ENCODE measurements at regions not wholly inside any gene's neighbourhood (a gene's known extent, or its start where the extent isn't known, plus 50 kb on each side); places are given as distances from the start of the nearest gene placed in this dataset.
A peak's percentile ranks its signal among the peaks of the same experiment; 100 is the strongest.

DNA sequence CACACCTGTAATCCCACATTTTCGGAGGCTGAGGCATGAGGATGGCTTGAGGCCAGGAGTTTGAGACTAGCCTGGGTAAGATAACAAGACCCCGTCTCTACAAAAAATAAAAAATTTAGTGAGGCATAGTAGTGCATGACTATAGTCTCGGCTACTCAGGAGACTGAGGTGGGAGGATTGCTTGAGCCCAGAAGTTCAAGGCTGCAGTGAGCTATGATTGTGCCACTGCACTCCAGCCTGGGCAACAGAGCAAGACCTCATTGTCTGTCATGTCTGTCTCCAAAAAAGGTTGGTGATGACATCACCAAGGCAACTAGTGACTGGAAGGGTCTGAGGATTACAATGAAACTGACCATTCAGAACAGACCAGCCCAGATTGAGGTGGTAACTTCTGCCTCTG is 83.5 kb upstream of the COCH start (continued):
- TF ChIP-seq, protein P1, sequence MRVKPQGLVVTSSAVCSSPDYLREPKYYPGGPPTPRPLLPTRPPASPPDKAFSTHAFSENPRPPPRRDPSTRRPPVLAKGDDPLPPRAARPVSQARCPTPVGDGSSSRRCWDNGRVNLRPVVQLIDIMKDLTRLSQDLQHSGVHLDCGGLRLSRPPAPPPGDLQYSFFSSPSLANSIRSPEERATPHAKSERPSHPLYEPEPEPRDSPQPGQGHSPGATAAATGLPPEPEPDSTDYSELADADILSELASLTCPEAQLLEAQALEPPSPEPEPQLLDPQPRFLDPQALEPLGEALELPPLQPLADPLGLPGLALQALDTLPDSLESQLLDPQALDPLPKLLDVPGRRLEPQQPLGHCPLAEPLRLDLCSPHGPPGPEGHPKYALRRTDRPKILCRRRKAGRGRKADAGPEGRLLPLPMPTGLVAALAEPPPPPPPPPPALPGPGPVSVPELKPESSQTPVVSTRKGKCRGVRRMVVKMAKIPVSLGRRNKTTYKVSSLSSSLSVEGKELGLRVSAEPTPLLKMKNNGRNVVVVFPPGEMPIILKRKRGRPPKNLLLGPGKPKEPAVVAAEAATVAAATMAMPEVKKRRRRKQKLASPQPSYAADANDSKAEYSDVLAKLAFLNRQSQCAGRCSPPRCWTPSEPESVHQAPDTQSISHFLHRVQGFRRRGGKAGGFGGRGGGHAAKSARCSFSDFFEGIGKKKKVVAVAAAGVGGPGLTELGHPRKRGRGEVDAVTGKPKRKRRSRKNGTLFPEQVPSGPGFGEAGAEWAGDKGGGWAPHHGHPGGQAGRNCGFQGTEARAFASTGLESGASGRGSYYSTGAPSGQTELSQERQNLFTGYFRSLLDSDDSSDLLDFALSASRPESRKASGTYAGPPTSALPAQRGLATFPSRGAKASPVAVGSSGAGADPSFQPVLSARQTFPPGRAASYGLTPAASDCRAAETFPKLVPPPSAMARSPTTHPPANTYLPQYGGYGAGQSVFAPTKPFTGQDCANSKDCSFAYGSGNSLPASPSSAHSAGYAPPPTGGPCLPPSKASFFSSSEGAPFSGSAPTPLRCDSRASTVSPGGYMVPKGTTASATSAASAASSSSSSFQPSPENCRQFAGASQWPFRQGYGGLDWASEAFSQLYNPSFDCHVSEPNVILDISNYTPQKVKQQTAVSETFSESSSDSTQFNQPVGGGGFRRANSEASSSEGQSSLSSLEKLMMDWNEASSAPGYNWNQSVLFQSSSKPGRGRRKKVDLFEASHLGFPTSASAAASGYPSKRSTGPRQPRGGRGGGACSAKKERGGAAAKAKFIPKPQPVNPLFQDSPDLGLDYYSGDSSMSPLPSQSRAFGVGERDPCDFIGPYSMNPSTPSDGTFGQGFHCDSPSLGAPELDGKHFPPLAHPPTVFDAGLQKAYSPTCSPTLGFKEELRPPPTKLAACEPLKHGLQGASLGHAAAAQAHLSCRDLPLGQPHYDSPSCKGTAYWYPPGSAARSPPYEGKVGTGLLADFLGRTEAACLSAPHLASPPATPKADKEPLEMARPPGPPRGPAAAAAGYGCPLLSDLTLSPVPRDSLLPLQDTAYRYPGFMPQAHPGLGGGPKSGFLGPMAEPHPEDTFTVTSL (CRISPR knock-in tag; IDR thresholded peaks at IDR 0.05; ENCODE audit: borderline replicate concordance): no peak
- no peak for TF ChIP-seq MLX (CRISPR knock-in tag; IDR thresholded peaks at IDR 0.05)
- peak; percentile 92 for TF ChIP-seq CREB1 (IDR thresholded peaks at IDR 0.05)
- TF ChIP-seq CREB1 (CRISPR knock-in tag; IDR thresholded peaks at IDR 0.05): no peak
- TF ChIP-seq ZNF773 (CRISPR knock-in tag; IDR thresholded peaks at IDR 0.05; ENCODE audit: borderline replicate concordance): 0 out of 2 replicates have a peak, but pooled peaks have one; percentile 63
- no peak for TF ChIP-seq SPEN (CRISPR knock-in tag; IDR thresholded peaks at IDR 0.05; ENCODE audit: low read depth)
- no peak for TF ChIP-seq SRF (IDR thresholded peaks at IDR 0.05; ENCODE audit: low read depth, low read length)
